GM12874 (cell line): ENCODE measurements at regions not wholly inside any gene's neighbourhood (a gene's known extent, or its start where the extent isn't known, plus 50 kb on each side); places are given as distances from the start of the nearest gene placed in this dataset.

Experiments
- TF ChIP-seq, protein P1 (sequence below): IDR thresholded peaks from 2 replicates; pipeline ENCODE4 v1.5.1; 2011; ENCODE audit warnings: low read depth, mild to moderate bottlenecking, control low read depth, low read length, moderate library complexity; ENCODE audit not compliant: insufficient read depth

DNA sequence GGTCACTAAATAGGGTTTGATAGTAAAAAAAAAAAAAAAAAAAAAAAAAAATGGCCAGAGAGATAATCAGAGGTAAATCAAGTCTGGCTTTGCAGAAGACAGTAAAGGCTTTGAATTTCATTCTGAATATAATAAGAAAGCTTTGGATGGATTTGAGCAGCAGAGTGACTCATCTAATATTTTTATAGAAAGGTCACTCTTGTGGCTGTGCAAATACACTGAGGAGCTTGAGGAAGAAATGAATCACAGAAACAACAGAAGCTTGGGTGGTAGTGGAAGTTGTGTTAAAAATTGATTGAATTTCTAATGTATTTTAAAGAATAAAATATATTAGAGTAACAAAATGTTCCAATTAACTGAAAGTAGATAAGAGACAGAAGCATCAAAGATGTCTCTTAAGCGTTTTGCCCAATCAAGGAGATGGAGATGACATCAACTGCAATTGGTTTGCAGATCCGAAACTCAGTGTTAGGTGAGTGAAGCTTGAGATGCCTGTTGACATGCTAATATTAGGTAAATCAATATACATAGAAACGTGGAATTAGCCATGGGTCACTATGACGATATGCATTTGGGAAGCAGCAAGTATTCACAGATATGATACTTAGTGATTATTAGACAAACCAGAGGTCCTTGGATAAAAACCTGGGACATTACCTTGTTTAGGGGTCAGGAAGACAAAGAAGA, 280.5 kb downstream of the GPM6A start:
- TF ChIP-seq, protein P1, sequence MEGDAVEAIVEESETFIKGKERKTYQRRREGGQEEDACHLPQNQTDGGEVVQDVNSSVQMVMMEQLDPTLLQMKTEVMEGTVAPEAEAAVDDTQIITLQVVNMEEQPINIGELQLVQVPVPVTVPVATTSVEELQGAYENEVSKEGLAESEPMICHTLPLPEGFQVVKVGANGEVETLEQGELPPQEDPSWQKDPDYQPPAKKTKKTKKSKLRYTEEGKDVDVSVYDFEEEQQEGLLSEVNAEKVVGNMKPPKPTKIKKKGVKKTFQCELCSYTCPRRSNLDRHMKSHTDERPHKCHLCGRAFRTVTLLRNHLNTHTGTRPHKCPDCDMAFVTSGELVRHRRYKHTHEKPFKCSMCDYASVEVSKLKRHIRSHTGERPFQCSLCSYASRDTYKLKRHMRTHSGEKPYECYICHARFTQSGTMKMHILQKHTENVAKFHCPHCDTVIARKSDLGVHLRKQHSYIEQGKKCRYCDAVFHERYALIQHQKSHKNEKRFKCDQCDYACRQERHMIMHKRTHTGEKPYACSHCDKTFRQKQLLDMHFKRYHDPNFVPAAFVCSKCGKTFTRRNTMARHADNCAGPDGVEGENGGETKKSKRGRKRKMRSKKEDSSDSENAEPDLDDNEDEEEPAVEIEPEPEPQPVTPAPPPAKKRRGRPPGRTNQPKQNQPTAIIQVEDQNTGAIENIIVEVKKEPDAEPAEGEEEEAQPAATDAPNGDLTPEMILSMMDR: no peak

DNA sequence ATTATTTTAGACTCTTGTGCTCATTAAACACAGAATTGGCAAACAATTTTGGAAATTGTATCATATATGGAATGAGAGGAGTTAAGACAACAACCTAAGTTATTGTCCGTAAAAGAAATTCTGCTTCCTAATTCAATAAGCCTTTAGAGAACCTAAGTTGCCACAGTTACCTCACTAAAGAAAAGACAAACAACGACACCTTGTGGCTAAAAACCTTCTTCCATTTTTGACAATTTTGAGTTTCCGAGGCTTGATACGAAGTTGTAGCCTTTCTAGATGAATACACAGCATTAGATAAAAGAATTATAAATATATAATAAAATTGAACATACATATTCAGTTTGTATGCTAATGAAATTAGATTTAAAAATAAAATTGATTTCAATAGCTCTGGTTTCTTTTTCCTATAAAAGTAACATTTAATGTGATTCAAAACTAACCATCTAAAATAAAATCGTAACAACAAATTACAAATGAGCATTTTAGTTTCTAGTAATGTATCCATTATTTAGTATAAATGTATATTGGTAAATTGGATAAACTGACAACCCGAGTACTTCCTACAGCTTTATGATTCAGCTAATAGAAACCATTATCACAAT, 275.1 kb downstream of the GPM6A start:
- TF ChIP-seq, protein P1: no peak

DNA sequence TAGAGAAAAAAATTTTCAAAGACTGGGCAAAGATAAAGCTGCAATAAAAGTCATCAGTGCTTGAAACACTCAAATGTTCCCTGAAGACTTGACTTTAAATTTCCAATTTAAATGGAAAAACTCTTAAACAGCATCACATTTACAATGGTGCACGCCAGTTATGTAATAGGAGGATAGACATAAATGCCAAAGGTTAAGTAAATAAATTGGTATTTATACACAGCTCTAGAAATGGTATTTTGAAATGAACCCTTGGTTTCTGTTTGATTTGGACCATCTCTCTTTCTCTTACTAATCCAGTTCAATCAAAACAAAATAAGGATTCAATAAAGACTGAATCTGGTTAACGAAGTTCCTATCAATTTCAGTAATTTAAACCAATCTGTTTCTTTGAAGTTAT, 272.6 kb downstream of the GPM6A start:
- TF ChIP-seq, protein P1: no peak

DNA sequence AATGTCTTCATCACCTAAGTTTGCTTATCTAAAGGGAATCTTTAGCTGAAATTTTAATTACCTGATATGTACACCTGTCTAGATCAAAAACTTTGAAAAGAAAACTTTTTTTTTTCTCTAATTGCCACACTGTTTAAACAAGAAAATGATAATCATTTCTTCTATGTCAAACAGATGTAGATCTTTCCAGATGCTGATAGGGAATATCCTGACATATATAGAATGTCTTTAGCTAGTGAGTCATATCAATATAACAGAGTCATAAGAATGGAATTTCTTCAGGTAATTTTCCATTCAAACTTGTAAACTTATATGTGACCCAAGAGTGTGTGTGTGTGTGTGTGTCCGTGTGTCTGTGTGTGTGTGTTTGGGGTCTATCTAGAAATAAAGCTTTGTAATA, 271.9 kb downstream of the GPM6A start:
- TF ChIP-seq, protein P1: no peak

DNA sequence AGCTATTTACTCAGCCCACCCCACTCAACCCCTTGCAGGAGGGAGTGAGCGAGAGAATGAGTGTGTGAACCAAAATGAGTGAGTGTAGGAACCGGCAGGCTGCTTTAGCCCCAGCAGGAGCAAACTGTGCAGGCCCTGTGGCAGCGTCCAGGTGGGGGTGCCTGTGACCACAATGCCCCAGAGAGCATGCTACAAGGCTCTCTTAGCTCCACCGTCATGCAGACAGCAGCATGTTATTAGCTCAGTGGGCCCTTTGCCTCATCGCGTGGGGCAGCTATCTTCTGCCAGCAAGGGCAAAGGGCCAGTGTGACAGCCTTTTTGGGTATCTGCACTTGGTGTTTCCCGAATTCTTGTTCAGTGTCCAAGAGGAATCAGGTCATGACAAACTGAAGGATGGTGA, 271.3 kb downstream of the GPM6A start:
- TF ChIP-seq, protein P1: no peak

DNA sequence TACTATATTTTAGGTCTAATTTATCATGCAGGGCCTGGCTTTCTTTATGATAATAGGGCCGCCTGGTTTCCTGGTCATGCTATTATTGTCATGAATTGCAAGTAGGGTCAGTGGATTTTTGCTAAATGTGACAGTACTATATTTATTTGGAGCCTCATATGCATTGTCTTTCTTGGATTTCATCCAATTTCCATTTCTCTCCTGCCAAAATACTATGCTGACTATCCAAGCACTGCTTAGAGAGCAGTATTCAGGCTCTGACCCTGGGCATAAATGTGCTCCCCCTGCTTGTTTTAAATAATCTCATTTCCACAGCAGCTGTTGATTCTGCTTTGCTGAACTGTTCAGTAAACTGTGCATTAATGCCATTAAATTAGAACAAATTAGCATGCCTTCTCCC, 269.3 kb downstream of the GPM6A start:
- TF ChIP-seq, protein P1: no peak

DNA sequence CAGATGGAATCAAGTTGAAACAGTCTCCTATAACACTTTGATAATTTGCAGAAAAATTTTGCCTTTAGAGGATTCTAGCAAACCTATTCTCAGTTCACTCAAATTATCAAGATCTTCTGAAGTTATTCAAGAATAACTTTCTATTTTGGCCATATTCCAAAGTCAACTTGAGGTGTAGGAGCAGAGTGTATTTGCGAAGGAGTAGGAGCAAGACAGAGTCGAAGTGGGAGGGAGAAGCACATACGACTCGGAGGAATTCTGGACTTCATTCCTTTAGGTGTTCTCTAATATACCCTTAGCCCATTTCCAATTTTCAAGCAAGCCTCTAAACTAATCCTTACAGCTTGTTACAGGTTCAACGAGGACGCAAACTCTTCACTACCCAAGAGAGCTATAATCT, 252.9 kb downstream of the GPM6A start:
- TF ChIP-seq, protein P1: no peak
